HG02571 (cell line): ENCODE measurements at regions not wholly inside any gene's neighbourhood (a gene's known extent, or its start where the extent isn't known, plus 50 kb on each side); places are given as distances from the start of the nearest gene placed in this dataset.

Experiments used
- ATAC-seq: cut with Tn5 transposase; IDR thresholded peaks from one replicate; pipeline ENCODE4 v1.9.1; 2021; ENCODE audit warnings: mild to moderate bottlenecking, moderate library complexity; ENCODE audit not compliant: unreplicated experiment

DNA sequence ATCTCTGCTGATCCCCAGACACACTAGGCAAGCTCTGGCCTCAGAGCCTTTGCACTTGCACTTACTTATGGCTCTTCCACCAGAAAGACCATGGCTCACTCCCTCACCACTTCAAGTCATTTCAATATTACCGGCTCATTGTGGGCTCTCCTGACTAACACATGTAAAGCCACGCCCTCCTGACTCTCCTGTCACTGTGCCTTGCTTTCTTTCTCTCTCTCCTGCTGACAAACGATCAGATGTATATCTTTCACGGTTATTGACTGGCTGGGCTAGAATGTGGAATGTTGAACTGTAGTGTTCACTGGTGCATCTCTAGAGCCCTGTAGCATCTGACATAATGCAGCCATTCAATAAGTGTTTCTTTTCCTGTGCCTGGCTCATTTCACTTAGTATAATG, 425.1 kb downstream of the RAB28 start:
- ATAC-seq: no peak

DNA sequence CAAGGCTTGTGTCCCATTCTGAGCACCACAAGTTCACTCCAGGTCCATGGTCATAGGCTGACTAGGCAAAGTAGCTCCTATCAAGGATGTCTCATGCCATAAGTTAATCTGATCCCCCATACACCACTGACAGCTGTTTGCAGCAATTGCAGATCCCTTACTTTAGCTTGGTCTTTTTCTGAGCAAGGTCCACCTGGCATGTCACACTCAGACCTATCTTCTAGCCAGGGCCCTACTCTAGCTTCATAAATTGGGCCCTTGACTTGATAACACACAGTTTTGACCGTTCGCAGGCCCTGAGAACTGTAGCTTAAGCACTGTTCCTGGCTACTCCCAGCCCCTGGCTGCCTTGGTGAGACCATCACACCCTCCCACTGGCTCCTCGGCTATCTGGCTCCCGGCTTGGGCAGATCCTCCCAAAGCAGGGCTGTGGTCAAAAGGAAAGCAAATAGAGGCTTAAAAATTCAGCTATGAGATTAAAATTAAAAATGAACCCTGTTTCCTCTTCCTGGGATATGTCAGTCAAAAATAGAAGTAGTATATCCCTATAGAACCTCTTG, 427.4 kb downstream of the RAB28 start:
- ATAC-seq: no peak

DNA sequence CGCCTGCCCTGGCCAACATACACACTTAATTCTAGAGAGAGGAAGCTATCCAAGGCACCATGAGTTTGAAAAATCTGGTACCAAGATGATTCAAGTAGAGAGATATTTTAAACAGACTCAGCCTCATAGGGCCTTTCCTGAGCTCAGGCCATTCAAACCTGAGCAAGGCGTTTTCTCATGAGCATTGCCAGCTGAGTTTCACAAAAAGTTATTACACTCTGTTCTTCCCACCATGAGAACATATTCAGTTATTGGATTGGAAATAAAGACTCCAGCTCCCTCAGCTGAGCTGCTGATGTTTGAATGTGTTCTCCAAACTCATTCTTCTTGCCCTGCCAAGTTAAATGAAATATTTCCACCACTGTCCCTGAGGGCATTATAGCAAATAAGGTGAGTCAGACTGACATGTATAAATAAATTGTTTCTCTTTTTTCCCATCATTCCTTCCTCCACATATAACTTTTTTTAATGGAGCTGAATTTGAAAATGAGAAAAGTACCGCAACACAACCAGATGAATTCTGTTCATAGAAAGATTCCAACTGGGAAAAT, 429.6 kb downstream of the RAB28 start:
- ATAC-seq: no peak

DNA sequence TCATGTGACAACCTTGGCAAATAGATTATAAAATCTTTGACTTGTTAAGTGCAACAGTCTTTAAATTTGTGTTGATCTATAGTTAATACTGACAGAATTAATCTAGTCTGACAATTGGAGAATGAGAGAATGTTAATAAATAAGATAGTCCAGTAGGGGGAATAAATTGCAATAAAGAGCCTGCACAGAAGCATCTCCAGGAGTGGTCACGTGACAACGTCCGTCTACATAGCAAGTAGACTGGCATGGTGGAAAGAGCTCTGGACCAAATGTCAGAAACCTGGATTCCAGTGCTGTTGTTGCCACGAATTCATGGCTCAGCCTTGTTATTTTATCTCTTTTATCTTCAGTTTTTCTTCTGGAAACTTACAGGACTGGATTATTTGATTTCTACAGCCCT, 436.5 kb downstream of the RAB28 start:
- no peak for ATAC-seq

DNA sequence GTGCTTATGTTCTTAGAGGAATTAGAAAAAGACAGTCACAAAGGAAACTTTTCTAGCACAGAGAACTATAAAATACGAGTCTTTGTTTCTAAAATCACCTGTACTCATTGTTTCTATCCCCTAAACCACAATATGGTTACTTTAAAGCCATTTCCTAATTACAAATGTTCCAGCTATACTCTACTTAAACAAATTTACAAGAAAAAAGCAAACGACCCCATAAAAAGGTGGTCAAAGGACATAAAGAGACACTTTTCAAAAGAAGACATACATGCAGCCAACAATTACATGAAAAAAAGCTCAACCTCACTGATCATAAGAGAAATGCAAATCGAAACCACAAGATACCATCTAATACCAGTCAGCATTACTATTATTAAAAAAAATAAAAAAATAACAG, 447.3 kb downstream of the RAB28 start:
- ATAC-seq: no peak

DNA sequence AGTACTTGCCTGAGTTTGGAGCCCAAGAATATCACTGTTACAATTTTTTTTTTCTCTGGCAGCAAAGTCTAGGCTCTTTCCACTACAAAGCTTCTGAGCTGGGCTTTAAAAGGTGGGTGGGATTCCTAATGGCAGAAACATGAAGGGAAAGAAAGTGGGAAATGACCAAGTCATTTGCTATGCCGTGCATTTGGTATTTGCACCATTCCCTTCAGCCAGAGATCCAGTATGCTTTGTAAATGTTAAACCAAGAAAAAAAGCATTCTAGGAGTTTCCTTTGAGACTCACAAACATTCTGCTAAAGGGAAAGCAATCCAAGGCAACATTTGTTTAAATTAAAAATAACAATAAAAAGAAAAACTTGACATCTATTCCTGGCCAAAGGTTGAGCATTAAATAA, 451.2 kb downstream of the RAB28 start:
- ATAC-seq: no peak

DNA sequence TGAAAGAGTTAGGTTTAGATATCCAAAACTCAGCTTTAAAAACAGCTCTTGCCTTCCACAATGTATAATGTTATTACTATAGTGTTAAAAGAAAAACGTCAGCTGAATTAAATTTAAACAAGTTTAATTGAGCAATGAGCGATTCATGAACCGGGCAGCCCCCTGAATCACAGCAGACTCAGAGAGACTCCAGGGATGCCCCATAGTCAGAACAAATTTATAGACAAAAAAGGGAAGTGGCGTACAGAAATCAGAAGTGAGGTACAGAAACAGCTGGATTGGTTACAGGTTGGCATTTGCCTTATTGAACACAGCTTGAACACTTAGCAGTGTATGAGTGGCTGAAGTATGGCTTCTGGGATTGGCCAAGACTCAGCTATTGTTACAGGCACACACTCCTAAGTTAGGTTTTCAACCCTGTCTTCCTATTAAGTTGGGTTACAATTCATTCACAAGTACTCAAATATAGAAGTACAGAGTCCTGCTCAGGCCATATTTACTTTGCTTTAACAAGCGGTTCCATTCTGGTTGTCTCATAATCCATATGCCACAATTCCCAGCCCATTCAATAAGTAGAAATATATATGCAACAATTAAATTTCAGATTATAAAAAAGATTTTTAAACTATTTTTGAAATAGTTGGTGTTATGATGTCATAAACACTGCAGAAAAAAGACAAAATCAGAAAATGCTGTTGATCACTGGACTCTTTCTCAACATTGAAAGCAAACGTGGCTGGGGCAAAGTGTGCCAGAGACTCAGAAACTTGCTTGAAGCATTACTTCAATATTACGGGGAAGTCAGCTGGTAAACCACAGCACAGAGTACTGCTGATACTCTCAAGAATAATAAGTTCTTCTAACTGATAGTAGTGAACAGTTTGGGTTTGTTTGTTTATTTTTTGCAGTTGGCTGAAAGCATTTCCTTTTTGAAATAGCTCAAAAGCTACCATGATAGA, 459.7 kb downstream of the RAB28 start:
- ATAC-seq: no peak

DNA sequence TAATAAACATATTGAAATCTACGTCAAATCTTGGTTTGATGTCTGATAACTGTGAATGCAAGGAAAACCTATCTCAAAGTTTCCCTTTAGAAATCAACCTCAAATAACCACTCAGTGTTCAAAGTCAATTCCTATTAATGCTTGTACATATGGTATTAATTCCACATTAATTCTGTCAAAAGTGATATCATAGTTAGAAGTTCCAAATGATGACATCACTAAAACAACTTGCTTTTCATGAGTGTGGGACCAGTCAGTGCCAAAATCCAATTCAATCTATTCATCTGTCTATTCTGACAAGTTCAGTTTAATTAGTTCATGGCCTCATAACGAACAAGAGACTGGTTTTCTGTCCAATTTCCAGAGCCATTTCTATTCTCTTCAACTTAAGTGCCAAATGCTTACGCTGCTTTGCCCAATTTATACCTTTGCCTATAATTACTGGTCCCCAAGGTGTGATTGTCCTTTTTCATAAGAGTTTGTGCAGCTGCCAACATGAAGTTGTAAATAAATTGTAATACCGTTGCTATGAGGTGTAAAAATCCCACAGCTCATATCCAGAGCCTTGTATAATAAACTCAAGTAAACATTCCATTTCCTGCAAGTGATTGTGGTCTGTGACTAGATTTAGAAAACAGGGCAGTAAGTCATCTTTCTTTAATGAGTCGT, 476.2 kb downstream of the RAB28 start:
- no peak for ATAC-seq

DNA sequence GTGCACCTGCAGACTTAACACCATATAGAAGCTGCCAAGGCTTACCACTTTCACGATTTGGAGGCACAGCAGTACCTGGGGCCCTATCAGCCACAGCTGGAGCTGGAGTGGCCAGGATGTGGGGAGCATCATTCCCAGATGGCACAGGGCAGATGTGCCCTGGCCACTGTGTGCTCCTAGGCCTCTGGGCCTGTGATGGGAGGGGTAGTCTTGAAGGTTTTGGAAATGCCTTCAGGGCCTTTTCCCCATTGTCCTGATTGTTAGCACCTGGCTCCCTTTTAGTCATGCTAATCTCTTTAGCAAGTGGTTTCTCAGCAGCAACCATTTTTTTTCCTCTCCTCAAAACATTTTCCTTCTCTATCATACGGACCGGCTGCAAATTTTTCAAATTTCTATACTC, 490.2 kb downstream of the RAB28 start:
- ATAC-seq: no peak

DNA sequence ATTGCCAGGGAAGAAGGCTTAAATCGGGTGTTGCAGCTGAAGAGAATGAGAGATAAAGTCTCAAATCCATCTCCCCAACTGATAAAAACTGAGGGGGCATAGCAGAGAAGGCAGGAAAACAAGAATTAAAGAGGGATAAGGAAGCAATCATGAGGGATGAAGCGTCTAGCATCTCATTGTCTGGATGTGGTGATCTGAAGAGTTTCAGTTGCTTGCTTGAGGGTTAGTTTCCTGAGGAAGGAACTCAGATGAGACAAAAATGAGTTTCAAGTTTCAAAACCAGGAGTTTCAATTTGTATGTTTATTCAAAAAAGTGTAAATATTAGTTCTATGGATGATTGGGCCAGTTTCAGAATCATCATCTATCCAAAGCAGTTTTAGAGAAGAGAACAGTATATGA, 496.9 kb downstream of the RAB28 start:
- no peak for ATAC-seq

DNA sequence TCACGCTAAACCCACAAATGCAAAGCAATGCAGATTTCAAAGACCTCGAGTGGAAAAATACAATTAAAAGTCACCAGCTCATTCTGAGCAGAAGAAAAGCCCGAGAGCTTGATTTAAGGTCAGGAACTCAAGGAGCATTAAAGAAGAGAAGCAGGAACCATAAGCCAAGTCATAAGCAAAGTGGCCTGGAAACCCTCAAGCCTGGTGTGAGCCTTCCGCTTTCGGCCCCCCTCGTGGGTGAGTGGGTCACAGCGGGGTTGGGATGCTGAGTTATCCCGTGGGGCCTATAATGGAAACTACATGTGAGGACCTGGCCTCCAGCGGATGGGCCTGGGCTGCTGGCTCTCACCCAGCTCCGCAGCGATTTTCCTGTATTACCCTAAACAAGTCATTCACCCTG, 504.3 kb downstream of the RAB28 start:
- no peak for ATAC-seq

DNA sequence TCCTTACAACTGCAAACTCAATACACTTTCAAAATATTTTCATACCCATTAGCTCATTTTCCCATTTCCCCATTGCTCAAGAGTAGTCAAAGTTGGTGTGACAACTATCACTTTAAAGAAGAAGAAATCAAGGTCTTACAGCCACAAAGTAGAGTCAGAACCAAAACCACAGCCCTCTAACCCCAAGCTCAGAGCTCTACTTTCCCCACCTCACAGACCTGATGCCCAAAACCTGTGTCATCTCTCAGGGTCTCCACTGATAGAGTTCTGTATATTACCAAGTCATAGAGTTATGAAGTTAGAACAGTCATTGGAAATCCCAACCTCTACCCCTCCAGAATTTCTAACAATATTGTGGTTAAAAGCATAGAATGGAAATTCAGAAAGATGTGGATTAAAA, 505.8 kb downstream of the RAB28 start:
- no peak for ATAC-seq

DNA sequence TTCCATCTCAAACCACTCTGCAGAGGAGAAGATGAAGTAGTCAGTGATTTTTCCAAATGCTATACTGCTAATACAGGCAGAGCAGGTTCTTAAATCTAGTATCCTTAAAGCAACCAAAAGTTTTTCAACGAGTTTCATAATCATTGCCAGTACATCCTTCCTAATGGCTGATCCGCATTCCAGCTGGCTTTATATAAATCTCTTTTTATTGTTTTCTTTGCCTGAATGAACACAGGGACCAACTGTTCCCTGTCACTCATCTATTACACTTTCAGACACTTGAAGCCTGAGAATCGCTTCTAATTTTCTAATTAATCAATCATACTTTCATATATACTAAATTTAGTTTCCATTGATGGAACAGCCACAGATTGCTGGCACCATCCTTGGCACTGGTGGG, 508.6 kb downstream of the RAB28 start:
- ATAC-seq: no peak

DNA sequence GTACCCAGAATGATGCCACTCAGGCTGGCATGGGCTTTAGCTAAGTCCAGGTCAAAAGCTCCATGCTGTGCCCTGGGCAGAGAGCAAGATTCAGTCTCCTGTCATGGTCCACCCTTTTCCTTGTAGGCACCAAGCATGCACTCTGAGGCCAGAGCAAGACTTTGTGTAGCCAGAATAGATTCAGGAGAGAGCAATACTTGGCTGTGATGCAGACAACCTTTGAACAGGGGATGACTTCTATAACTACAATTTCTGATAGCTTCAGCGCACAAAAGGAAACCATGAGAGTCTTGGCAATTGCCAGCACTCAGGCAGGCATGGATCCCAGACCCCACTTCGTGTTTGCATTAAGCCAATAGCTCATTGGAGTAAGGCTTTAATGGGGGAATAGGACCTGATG, 510.6 kb downstream of the RAB28 start:
- ATAC-seq: no peak

DNA sequence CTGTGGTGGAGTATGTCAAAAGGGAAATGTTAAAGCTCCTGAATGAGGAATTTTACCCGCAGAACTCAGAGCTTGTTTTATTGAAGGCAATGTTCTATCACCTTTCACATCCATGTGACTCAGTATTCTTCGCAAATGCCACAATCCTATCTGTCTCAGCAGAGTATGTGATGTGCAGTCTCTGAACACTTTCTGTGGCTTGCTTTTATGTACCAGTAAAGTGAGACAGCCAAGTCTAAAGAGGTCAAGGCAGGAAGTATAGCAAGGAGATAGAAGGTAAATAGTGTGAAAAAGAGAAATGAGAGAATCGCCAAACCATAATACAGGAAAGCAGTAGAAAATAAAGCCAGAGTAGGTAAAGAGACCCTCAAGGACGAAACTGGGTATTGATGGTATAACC, 515.8 kb downstream of the RAB28 start:
- ATAC-seq: no peak

DNA sequence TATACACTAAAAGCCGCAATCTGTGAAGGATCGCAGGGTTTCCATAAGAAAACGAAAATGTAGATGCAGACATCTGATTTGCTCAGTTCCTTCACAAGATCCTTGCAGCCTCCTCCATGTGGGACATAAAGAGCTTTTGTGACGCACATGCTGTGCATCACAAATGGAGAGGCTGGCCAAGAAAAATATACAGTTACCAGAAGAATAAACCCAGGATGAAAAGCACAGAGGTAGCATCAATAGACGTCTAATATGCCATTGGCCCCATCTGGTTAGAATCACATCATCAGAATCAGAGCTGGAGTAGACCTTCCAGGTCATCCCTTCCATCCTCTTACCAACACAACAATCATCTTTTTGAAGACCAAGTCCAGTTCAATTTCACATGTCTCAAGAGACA, 517.4 kb downstream of the RAB28 start:
- no peak for ATAC-seq

DNA sequence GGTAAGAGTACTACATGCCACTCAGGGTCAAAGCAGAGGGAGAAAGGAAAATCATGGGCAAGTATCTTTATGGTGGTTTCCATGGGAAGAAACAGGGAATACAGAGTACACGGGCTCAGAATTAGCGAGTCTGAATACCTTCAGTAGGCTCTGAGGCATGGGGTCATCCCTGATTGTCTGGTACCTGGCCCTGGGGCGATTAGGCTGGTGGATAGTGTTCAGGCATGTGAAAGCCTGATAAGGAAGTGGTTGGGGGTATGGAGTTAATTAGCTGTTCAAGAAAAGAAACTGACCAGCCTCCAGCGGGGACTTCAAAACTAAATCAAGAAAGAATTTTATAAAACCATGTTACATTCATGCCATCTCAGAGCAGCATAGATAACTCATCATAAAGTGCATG, 518.8 kb downstream of the RAB28 start:
- no peak for ATAC-seq

DNA sequence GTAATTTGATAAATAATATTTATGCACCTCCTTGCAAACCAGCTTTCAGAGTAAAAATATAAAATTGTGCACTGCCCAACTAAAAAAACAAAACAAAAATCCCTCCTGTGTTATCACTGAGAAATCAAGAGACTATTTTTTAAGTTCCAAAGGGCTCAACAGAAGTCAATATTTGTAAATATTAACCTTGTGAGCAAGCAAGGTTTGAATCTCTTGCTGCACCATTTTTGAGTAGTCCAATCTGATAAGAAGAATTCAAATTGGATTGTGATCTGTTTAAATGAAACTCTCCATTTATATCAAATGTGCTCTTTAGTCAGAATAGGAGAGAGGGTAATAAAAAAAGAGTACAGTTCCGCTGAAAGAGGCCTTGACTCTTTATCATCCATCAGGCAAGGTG, 520.2 kb downstream of the RAB28 start:
- ATAC-seq: no peak

DNA sequence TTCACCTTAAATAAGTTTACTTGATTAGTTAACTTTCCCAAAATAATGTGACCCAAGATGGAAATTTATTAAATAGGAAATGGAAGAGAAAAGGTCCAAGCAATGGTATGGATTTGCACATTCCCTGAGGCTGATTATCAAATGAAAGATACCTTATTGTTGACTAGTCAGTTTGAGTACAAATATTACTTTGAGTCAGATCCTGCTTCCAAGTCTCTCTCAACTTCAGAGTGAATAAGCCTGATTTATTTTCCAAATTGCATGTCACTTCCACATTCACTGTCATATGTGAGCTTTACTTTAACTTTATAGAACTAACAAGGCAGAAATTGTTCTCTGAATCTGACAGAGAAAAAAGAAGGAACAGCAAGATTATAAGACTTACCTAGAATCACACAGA, 520.8 kb downstream of the RAB28 start:
- no peak for ATAC-seq

DNA sequence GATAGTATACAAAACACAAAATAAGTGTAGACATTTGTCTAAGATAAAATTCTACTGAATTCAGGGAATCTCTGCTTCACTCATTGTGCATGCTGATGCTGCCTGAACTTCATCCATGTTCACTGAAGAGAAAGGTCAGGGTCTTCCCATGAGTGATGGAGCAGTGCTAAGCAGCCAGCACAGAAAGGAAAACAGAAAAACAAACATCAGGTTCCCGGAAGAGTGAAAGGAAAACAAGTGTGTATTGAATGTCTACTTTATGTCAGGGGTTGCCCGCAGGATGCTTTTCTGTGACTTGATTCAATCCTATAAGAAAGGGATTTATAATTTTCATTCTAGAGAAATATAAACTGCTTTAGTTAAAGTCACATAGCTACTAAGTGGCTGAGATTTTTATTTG, 522.4 kb downstream of the RAB28 start:
- ATAC-seq: no peak

DNA sequence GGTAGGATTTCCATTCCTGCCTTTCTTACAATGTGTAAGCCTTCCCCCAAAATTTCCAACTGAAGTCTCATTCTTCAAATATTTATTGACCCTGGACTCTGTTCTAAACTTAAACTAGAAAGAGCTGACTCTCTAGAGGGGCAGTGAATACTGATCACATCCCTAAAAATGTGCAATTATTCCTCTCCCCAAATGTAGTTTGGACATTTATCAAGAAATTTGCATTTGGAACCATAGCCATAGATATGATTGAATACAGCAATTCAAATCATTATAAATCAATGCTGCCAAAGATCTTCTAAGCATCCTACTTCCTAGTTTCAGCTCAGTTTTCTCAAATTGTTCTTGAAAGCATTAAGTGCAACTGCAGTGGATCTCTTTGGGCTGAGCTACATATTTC, 525.7 kb downstream of the RAB28 start:
- no peak for ATAC-seq

DNA sequence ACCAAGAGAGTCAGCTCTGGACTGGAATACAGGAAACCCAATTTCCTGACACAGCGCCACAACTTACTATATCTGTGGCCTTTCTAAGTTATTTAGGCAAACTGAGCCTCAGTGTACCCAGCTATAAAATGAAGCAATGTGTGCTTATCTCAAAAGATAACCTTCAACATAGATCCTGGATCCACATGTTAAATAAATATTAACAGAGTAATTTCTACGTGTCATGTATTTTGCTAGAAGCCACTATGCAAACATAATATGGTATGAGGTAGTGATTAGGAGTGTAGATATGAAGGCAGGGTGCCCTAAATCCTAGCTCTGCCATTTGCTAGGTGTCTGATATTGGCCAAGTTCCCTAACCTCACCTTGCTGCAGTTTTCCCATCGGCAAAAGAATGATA, 527.0 kb downstream of the RAB28 start:
- ATAC-seq: no peak
